Effector memory CD4-positive, alpha-beta T cell (primary cell): ENCODE measurements at regions not wholly inside any gene's neighbourhood (a gene's known extent, or its start where the extent isn't known, plus 50 kb on each side); places are given as distances from the start of the nearest gene placed in this dataset.
A peak's percentile ranks its signal among the peaks of the same experiment; 100 is the strongest.
"Not testable (repeated sequence)": the region's sequence is repeated elsewhere in the genome, so short reads cannot be mapped to it uniquely, and the experiment has no call there.

Source experiments
- DNase-seq, 3 donors: peaks; one replicate each; pipeline ENCODE4 v3.0.0-alpha.2; 2020
- H3K27ac ChIP-seq: 2 replicates; pipeline ENCODE4 v1.7.0; 2013; ENCODE audit warnings: mild to moderate bottlenecking, low read length, moderate library complexity; ENCODE audit not compliant: insufficient read depth, poor library complexity, severe bottlenecking
- H3K27me3 ChIP-seq: replicated peaks from 2 replicates; pipeline ENCODE4 v1.7.0; 2013; ENCODE audit warnings: mild to moderate bottlenecking, low read length; ENCODE audit not compliant: insufficient read depth, control insufficient read depth, poor library complexity, severe bottlenecking
- H3K36me3 ChIP-seq: 2 replicates; pipeline ENCODE4 v1.7.0; 2013; ENCODE audit warnings: mild to moderate bottlenecking, low read length, moderate library complexity; ENCODE audit not compliant: control insufficient read depth, insufficient read depth
- H3K4me1 ChIP-seq: 2 replicates; pipeline ENCODE4 v1.7.0; 2013; ENCODE audit warnings: low read length, mild to moderate bottlenecking; ENCODE audit not compliant: control insufficient read depth, insufficient read depth, poor library complexity, severe bottlenecking
- H3K4me3 ChIP-seq: 2 replicates; pipeline ENCODE4 v1.7.0; 2013; ENCODE audit warnings: low read length, low read depth, mild to moderate bottlenecking; ENCODE audit not compliant: insufficient read depth, poor library complexity, severe bottlenecking
- H3K9me3 ChIP-seq: 2 replicates; pipeline ENCODE4 v1.7.0; 2013; ENCODE audit warnings: mild to moderate bottlenecking, low read length, moderate library complexity; ENCODE audit not compliant: control insufficient read depth

- peaks cover 31% of the 10 kb centered on the region for H3K4me1 ChIP-seq
- no peaks in the 10 kb centered on the region for H3K27me3 ChIP-seq
- no peak overlapping the region for H3K27ac ChIP-seq
- DNase-seq = no peak
- no peaks in the 10 kb centered on the region for H3K36me3 ChIP-seq
- no peak overlapping the region for H3K4me3 ChIP-seq
- H3K9me3 ChIP-seq = no peaks in the 10 kb centered on the region
Measured at GRCh38 chr1:101130673-101131072, 105.1 kb upstream of the DPH5 start.

- DNase-seq = no peak
- peak overlapping the region; percentile 56 for H3K27ac ChIP-seq
Measured at GRCh38 chr1:101128846-101129245, 103.3 kb upstream of the DPH5 start.

GRCh38 chr1:101128211-101128727 lies 102.7 kb upstream of the DPH5 start:
- peak in 1 of 3 donors; percentile 12 for DNase-seq
- peaks cover 31% of the 10 kb centered on the region for H3K4me1 ChIP-seq

More at GRCh38 chr1:101128846-101129245, 103.3 kb upstream of the DPH5 start:
- no peaks in the 10 kb centered on the region for H3K36me3 ChIP-seq
- H3K4me1 ChIP-seq = peaks cover 31% of the 10 kb centered on the region
- H3K27me3 ChIP-seq = no peaks in the 10 kb centered on the region
- H3K4me3 ChIP-seq = no peak overlapping the region
- no peaks in the 10 kb centered on the region for H3K9me3 ChIP-seq

GRCh38 chr1:101124405-101124804 lies 98.8 kb upstream of the DPH5 start:
- Histone ChIP-seq H3K36me3 (no peaks in the 10 kb centered on the region), H3K27ac (no peak overlapping the region), H3K4me3 (no peak overlapping the region), H3K4me1 (peaks cover 30% of the 10 kb centered on the region), H3K9me3 (no peaks in the 10 kb centered on the region), H3K27me3 (no peaks in the 10 kb centered on the region)
- DNase-seq = no peak

More at GRCh38 chr1:101128211-101128727, 102.7 kb upstream of the DPH5 start:
- Histone ChIP-seq H3K9me3 (no peaks in the 10 kb centered on the region), H3K36me3 (no peaks in the 10 kb centered on the region), H3K4me3 (no peak overlapping the region), H3K27ac (peak overlapping the region; percentile 56), H3K27me3 (no peaks in the 10 kb centered on the region)

- not testable (repeated sequence) for H3K36me3 ChIP-seq, H3K9me3 ChIP-seq, H3K27me3 ChIP-seq, H3K4me3 ChIP-seq, DNase-seq, H3K27ac ChIP-seq
- peaks cover 28% of the 10 kb centered on the region for H3K4me1 ChIP-seq
Measured at GRCh38 chr1:101123904-101124303, 98.3 kb upstream of the DPH5 start.

GRCh38 chr1:101122452-101123166 lies 97.0 kb upstream of the DPH5 start:
- H3K27me3 ChIP-seq = no peaks in the 10 kb centered on the region
- no peak for DNase-seq
- no peak overlapping the region for H3K4me3 ChIP-seq
- H3K4me1 ChIP-seq = peaks cover 15% of the 10 kb centered on the region
- no peaks in the 10 kb centered on the region for H3K9me3 ChIP-seq
- no peaks in the 10 kb centered on the region for H3K36me3 ChIP-seq
- peak overlapping the region; percentile 28 for H3K27ac ChIP-seq

- Histone ChIP-seq H3K4me3 (no peak overlapping the region), H3K27me3 (no peaks in the 10 kb centered on the region), H3K36me3 (no peaks in the 10 kb centered on the region), H3K4me1 (peaks cover 12% of the 10 kb centered on the region), H3K9me3 (no peaks in the 10 kb centered on the region), H3K27ac (peak overlapping the region; percentile 28)
- no peak for DNase-seq
Measured at GRCh38 chr1:101121975-101122374, 96.4 kb upstream of the DPH5 start.

- H3K27ac ChIP-seq = peak overlapping the region; percentile 28
- DNase-seq = no peak
- no peak overlapping the region for H3K4me3 ChIP-seq
Measured at GRCh38 chr1:101121504-101121903, 95.9 kb upstream of the DPH5 start.

GRCh38 chr1:101120868-101121267 lies 95.3 kb upstream of the DPH5 start:
- Histone ChIP-seq H3K27ac (no peak overlapping the region), H3K4me1 (peaks cover 12% of the 10 kb centered on the region), H3K4me3 (no peak overlapping the region), H3K9me3 (no peaks in the 10 kb centered on the region), H3K27me3 (no peaks in the 10 kb centered on the region), H3K36me3 (no peaks in the 10 kb centered on the region)
- no peak for DNase-seq

More at GRCh38 chr1:101121504-101121903, 95.9 kb upstream of the DPH5 start:
- H3K9me3 ChIP-seq = no peaks in the 10 kb centered on the region
- no peaks in the 10 kb centered on the region for H3K27me3 ChIP-seq
- H3K4me1 ChIP-seq = peaks cover 12% of the 10 kb centered on the region
- no peaks in the 10 kb centered on the region for H3K36me3 ChIP-seq

GRCh38 chr1:101119289-101119688 lies 93.7 kb upstream of the DPH5 start:
- no peaks in the 10 kb centered on the region for H3K36me3 ChIP-seq
- H3K4me1 ChIP-seq = peaks cover 12% of the 10 kb centered on the region
- no peak overlapping the region for H3K27ac ChIP-seq
- H3K9me3 ChIP-seq = no peaks in the 10 kb centered on the region
- no peak overlapping the region for H3K4me3 ChIP-seq
- H3K27me3 ChIP-seq = no peaks in the 10 kb centered on the region
- DNase-seq = no peak
